ENCODE measurements at regions not wholly inside any gene's neighbourhood (a gene's known extent, or its start where the extent isn't known, plus 50 kb on each side); places are given as distances from the start of the nearest gene placed in this dataset.

GRCh38 chr12:27161458-27162228 is 79.3 kb upstream of the C12orf71 start:
- intact Hi-C loops (cut with micrococcal nuclease; ENCODE audit: unreplicated experiment): no loop called here
- peaks cover 3% of the 10 kb centered on the region for H3K27me3 ChIP-seq (replicated peaks; ENCODE audit: insufficient read depth, low read depth, low read length, poor library complexity)
- no peak overlapping the region for H3K27ac ChIP-seq (ENCODE audit: low read depth, low read length, poor library complexity, severe bottlenecking)
- no peaks in the 10 kb centered on the region for H3K9me3 ChIP-seq (ENCODE audit: low read depth, low read length, poor library complexity, severe bottlenecking)
- ChIA-PET POLR2A (ENCODE audit: low non-redundant PET) (no interaction called here), CTCF (no interaction called here)
- H3K4me1 ChIP-seq (ENCODE audit: insufficient read depth, low read length, poor library complexity, severe bottlenecking): no peaks in the 10 kb centered on the region
- BruUV-seq (replicated peaks): no TSS peak
- no peak for DNase-seq (ENCODE audit: low spot score)
- H3K36me3 ChIP-seq (ENCODE audit: insufficient read depth, low read length, poor library complexity, severe bottlenecking): no peaks in the 10 kb centered on the region
- TF ChIP-seq EZH2 (IDR thresholded peaks at IDR 0.05; ENCODE audit: borderline replicate concordance, low read depth, low read length, poor library complexity, severe bottlenecking) (no peak), CTCF (conservative IDR thresholded peaks at IDR 0.05; ENCODE audit: low read depth, low read length) (no peak)
- H3K4me3 ChIP-seq (ENCODE audit: low read depth, low read length, poor library complexity, severe bottlenecking): no peak overlapping the region

GRCh38 chr12:27162229-27162537 is 79.8 kb upstream of the C12orf71 start:
- no peaks in the 10 kb centered on the region for H3K9me3 ChIP-seq (ENCODE audit: low read depth, low read length, poor library complexity, severe bottlenecking)
- CTCF ChIA-PET: no interaction called here
- intact Hi-C loops (cut with micrococcal nuclease; ENCODE audit: unreplicated experiment): no loop called here

GRCh38 chr12:27163048-27163715 is 80.8 kb upstream of the C12orf71 start:
- CTCF ChIA-PET: no interaction called here
- Histone ChIP-seq H3K36me3 (ENCODE audit: insufficient read depth, low read length, poor library complexity, severe bottlenecking) (no peaks in the 10 kb centered on the region), H3K27ac (ENCODE audit: low read depth, low read length, poor library complexity, severe bottlenecking) (no peak overlapping the region), H3K9me3 (ENCODE audit: low read depth, low read length, poor library complexity, severe bottlenecking) (no peaks in the 10 kb centered on the region), H3K4me1 (ENCODE audit: insufficient read depth, low read length, poor library complexity, severe bottlenecking) (no peaks in the 10 kb centered on the region), H3K27me3 (replicated peaks; ENCODE audit: insufficient read depth, low read depth, low read length, poor library complexity) (no peaks in the 10 kb centered on the region), H3K4me3 (ENCODE audit: low read depth, low read length, poor library complexity, severe bottlenecking) (no peak overlapping the region)
- TF ChIP-seq EZH2 (IDR thresholded peaks at IDR 0.05; ENCODE audit: borderline replicate concordance, low read depth, low read length, poor library complexity, severe bottlenecking) (no peak), CTCF (conservative IDR thresholded peaks at IDR 0.05; ENCODE audit: low read depth, low read length) (no peak)
- BruUV-seq (replicated peaks): no TSS peak
- no peak for DNase-seq (ENCODE audit: low spot score)
- intact Hi-C loops (cut with micrococcal nuclease; ENCODE audit: unreplicated experiment): no loop called here
- POLR2A ChIA-PET (ENCODE audit: low non-redundant PET): no interaction called here

More at GRCh38 chr12:27162229-27162537, 79.8 kb upstream of the C12orf71 start:
- Histone ChIP-seq H3K4me1 (ENCODE audit: insufficient read depth, low read length, poor library complexity, severe bottlenecking) (no peaks in the 10 kb centered on the region), H3K36me3 (ENCODE audit: insufficient read depth, low read length, poor library complexity, severe bottlenecking) (no peaks in the 10 kb centered on the region), H3K27ac (ENCODE audit: low read depth, low read length, poor library complexity, severe bottlenecking) (no peak overlapping the region), H3K27me3 (replicated peaks; ENCODE audit: insufficient read depth, low read depth, low read length, poor library complexity) (peaks cover 3% of the 10 kb centered on the region), H3K4me3 (ENCODE audit: low read depth, low read length, poor library complexity, severe bottlenecking) (no peak overlapping the region)
- POLR2A ChIA-PET (ENCODE audit: low non-redundant PET): no interaction called here
- BruUV-seq (replicated peaks): no TSS peak
- no peak for DNase-seq (ENCODE audit: low spot score)
- TF ChIP-seq EZH2 (IDR thresholded peaks at IDR 0.05; ENCODE audit: borderline replicate concordance, low read depth, low read length, poor library complexity, severe bottlenecking) (no peak), CTCF (conservative IDR thresholded peaks at IDR 0.05; ENCODE audit: low read depth, low read length) (no peak)

All from A673 (cell line).